Stomach (tissue), 8 donors: ENCODE measurements at regions not wholly inside any gene's neighbourhood (a gene's known extent, or its start where the extent isn't known, plus 50 kb on each side); places are given as distances from the start of the nearest gene placed in this dataset.

Experiments
- DNase-seq, 2 donors: peaks; one replicate each; pipeline versions ENCODE4 v3.0.0 to v3.0.0-alpha.2; 2013 to 2019
- H3K27ac ChIP-seq, 5 donors: fragments of 200-600 bp in 4 of 5; sonication (generic) in 4 of 5; one replicate each; pipeline ENCODE4 v1.5.1; 2013 to 2019; ENCODE audit warnings: mild to moderate bottlenecking in 1 of 5, moderate library complexity in 1 of 5
- H3K27me3 ChIP-seq, 3 donors: fragments of 200-600 bp; sonication (generic); one replicate each; pipeline ENCODE4 v1.5.1; 2017 to 2019; ENCODE audit warnings: mixed run types in 1 of 3
- H3K36me3 ChIP-seq, 4 donors: fragments of 200-600 bp; sonication (generic); 1 replicate in 3 of 4; 2 replicates in 1 of 4; pipeline ENCODE4 v1.5.1; 2016 to 2019
- H3K4me1 ChIP-seq, 4 donors: fragments of 200-600 bp; sonication (generic); one replicate each; pipeline ENCODE4 v1.5.1; 2016 to 2019
- H3K4me3 ChIP-seq, 4 donors: fragments of 200-600 bp; sonication (generic) in 3 of 4; one replicate each; pipeline ENCODE4 v1.5.1; 2016 to 2019; ENCODE audit warnings: mild to moderate bottlenecking in 1 of 4
- H3K9me3 ChIP-seq, 4 donors: fragments of 200-600 bp; sonication (generic); one replicate each; pipeline ENCODE4 v1.5.1; 2016 to 2019
- CTCF ChIP-seq, 7 experiments: fragments of 450-650 bp in 4 of 7; fragments of 200-600 bp in 3 of 7; sonication (generic) in 3 of 7; IDR thresholded peaks; one replicate each; pipeline ENCODE4 v1.5.1; 2016 to 2019; ENCODE audit warnings: antibody characterized with exemption in 7 of 7, control low read depth in 2 of 7, mild to moderate bottlenecking in 1 of 7
- EP300 ChIP-seq: sonication (generic); formaldehyde crosslinking; IDR thresholded peaks from one replicate; pipeline ENCODE4 v1.6.1; 2017; ENCODE audit warnings: antibody characterized with exemption
- POLR2A ChIP-seq, 4 donors: fragments of 450-650 bp; IDR thresholded peaks; one replicate each; pipeline ENCODE4 v1.6.1; 2016; ENCODE audit warnings: antibody characterized with exemption in 4 of 4, control low read depth in 2 of 4, mild to moderate bottlenecking in 1 of 4, moderate library complexity in 1 of 4
- POLR2AphosphoS5 ChIP-seq, 3 donors: sonication (generic); formaldehyde crosslinking; IDR thresholded peaks; one replicate each; pipeline ENCODE4 v1.6.1; 2016; ENCODE audit warnings: antibody characterized with exemption in 3 of 3
- WGBS, 5 donors: extraction: QIAGEN DNeasy Blood & Tissue Kit in 3 of 5; methylation state at CpG; one replicate each; pipeline versions ENCODE4 v1.1.5 to v1.1.7; 2013 to 2018; 5-methylcytosine and 5-hydroxymethylcytosine counted together
- intact Hi-C: fragments of 100-400 bp; cut with DNase I; formaldehyde crosslinking; loops from one replicate; pipeline ENCODE4 v1.15.1; 2023; ENCODE audit warnings: low total_unique reads
- donor health status: healthy with polysubstance abuse.
- donor health status: Bipolar disorder and iron deficiency.
- donor health status: healthy.

- H3K36me3 ChIP-seq = no peaks in the 10 kb centered on the region
- H3K4me3 ChIP-seq = no peak overlapping the region
- TF ChIP-seq POLR2A (IDR thresholded peaks at IDR 0.05) (no peak), POLR2AphosphoS5 (IDR thresholded peaks at IDR 0.05) (no peak), CTCF (IDR thresholded peaks at IDR 0.05) (no peak), EP300 (no peak)
- no peak overlapping the region for H3K27ac ChIP-seq
- no peaks in the 10 kb centered on the region for H3K9me3 ChIP-seq
- no peak for DNase-seq
- no peaks in the 10 kb centered on the region for H3K4me1 ChIP-seq
- WGBS, 5 donors = 48 to 78% (median 60%) methylated on average over 2 of the region's 2 CpGs
- no peaks in the 10 kb centered on the region for H3K27me3 ChIP-seq
- intact Hi-C loops = no loop called here
Measured at GRCh38 chr5:167315762-167316161, 975.7 kb upstream of the WWC1 start.

GRCh38 chr5:167317884-167318283, 973.6 kb upstream of the WWC1 start:
- Histone ChIP-seq H3K36me3 (no peaks in the 10 kb centered on the region), H3K4me3 (no peak overlapping the region), H3K4me1 (no peaks in the 10 kb centered on the region), H3K27me3 (no peaks in the 10 kb centered on the region), H3K9me3 (no peaks in the 10 kb centered on the region), H3K27ac (no peak overlapping the region)
- no peak for TF ChIP-seq CTCF (IDR thresholded peaks at IDR 0.05)
- no peak for TF ChIP-seq POLR2A (IDR thresholded peaks at IDR 0.05)
- no peak for TF ChIP-seq POLR2AphosphoS5 (IDR thresholded peaks at IDR 0.05)
- no peak for TF ChIP-seq EP300
- intact Hi-C loops = no loop called here
- 62 to 84% (median 75%) methylated on average over 3 of the region's 3 CpGs for WGBS, 5 donors
- DNase-seq = no peak

- 58 to 70% (median 65%) methylated on average over 3 of the region's 3 CpGs for WGBS, 5 donors
- Histone ChIP-seq H3K4me3 (no peak overlapping the region), H3K27ac (no peak overlapping the region), H3K27me3 (no peaks in the 10 kb centered on the region), H3K4me1 (no peaks in the 10 kb centered on the region), H3K9me3 (no peaks in the 10 kb centered on the region), H3K36me3 (no peaks in the 10 kb centered on the region)
- TF ChIP-seq POLR2AphosphoS5 (IDR thresholded peaks at IDR 0.05) (no peak), POLR2A (IDR thresholded peaks at IDR 0.05) (no peak), EP300 (no peak), CTCF (IDR thresholded peaks at IDR 0.05) (no peak)
- DNase-seq = no peak
- intact Hi-C loops = no loop called here
Measured at GRCh38 chr5:167319243-167319642, 972.2 kb upstream of the WWC1 start.

- Histone ChIP-seq H3K36me3 (no peaks in the 10 kb centered on the region), H3K9me3 (no peaks in the 10 kb centered on the region), H3K27me3 (no peaks in the 10 kb centered on the region), H3K4me1 (no peaks in the 10 kb centered on the region), H3K4me3 (no peak overlapping the region), H3K27ac (no peak overlapping the region)
- intact Hi-C loops = no loop called here
- no peak for TF ChIP-seq CTCF (IDR thresholded peaks at IDR 0.05)
- no peak for TF ChIP-seq POLR2A (IDR thresholded peaks at IDR 0.05)
- DNase-seq = no peak
Measured at GRCh38 chr5:167320019-167320418, 971.4 kb upstream of the WWC1 start.

- 65 to 77% (median 72%) methylated on average over 5 of the region's 5 CpGs for WGBS, 5 donors
- intact Hi-C loops = no loop called here
- no peak for DNase-seq
- H3K4me3 ChIP-seq = no peak overlapping the region
- H3K27ac ChIP-seq = no peak overlapping the region
- no peaks in the 10 kb centered on the region for H3K27me3 ChIP-seq
- H3K4me1 ChIP-seq = no peaks in the 10 kb centered on the region
- TF ChIP-seq EP300 (no peak), POLR2A (IDR thresholded peaks at IDR 0.05) (no peak), CTCF (IDR thresholded peaks at IDR 0.05) (no peak), POLR2AphosphoS5 (IDR thresholded peaks at IDR 0.05) (no peak)
- H3K9me3 ChIP-seq = no peaks in the 10 kb centered on the region
- no peaks in the 10 kb centered on the region for H3K36me3 ChIP-seq
Measured at GRCh38 chr5:167332309-167332708, 959.1 kb upstream of the WWC1 start.
